GM12878 (cell line): ENCODE measurements at regions not wholly inside any gene's neighbourhood (a gene's known extent, or its start where the extent isn't known, plus 50 kb on each side); places are given as distances from the start of the nearest gene placed in this dataset.

Experiments
- ATAC-seq: fragments of 200-7000 bp; cut with Tn5 transposase; 3 replicates; pipeline ENCODE4 v1.9.1; 2020; ENCODE audit warnings: mild to moderate bottlenecking, moderate library complexity
- BruUV-seq: library from RNA; stranded (reverse); fragments of 400-500 nt; replicated peaks from 2 replicates; lab custom pipeline; 2021; lab: Mats Ljungman, UMichigan
- CTCF ChIA-PET: fragments of 300-600 bp; sonication (Branson Sonifier 250); formaldehyde crosslinking; extraction: SDS; loops from one replicate; lab custom pipeline; 2021; ENCODE audit warnings: inconsistent platforms; lab: Yijun Ruan, JAX
- POLR2A ChIA-PET: fragments of 350-600 bp; formaldehyde crosslinking; extraction: SDS; loops from one replicate; lab custom pipeline; 2021; ENCODE audit warnings: inconsistent platforms; lab: Charles Lee
- RAD21 ChIA-PET: fragments of 300-600 bp; sonication (Branson Sonifier 250); formaldehyde crosslinking; loops from one replicate; lab custom pipeline; 2023; ENCODE audit warnings: antibody characterized with exemption; ENCODE audit not compliant: unreplicated experiment; lab: Charles Lee
- SMC1A ChIA-PET: fragments of 300-600 bp; sonication (Branson Sonifier 250); formaldehyde crosslinking; loops from one replicate; lab custom pipeline; 2023; ENCODE audit not compliant: unreplicated experiment, uncharacterized antibody; lab: Charles Lee
- DNase-seq: peaks from one replicate; pipeline ENCODE4 v3.0.0-alpha.2; 2011; ENCODE audit warnings: low read depth, low spot score
- FAIRE-seq: peaks from 3 replicates; lab custom pipeline; 2011; peaks lifted over from hg19 to GRCh38; lab: Jason Lieb, UNC
- H2AFZ ChIP-seq: 2 replicates; pipeline ENCODE4 v1.6.0; 2011; ENCODE audit warnings: low read depth, low read length, control low read depth; ENCODE audit not compliant: control insufficient read depth
- H3K27ac ChIP-seq: 2 replicates; pipeline ENCODE4 v1.5.1; 2011; ENCODE audit warnings: control low read depth; ENCODE audit not compliant: control insufficient read depth, insufficient read depth
- H3K27me3 ChIP-seq, 2 experiments: replicated peaks in 1 of 2; 2 replicates each; pipeline versions ENCODE4 v1.6.0 to v1.6.1; 2011; ENCODE audit warnings: low read length in 1 of 2; ENCODE audit not compliant: control insufficient read depth in 2 of 2, insufficient read depth in 2 of 2
- H3K36me3 ChIP-seq, 2 experiments: 2 replicates each; pipeline ENCODE4 v1.5.1; 2011; ENCODE audit warnings: low read length in 1 of 2; ENCODE audit not compliant: control insufficient read depth in 2 of 2, insufficient read depth in 2 of 2
- H3K4me1 ChIP-seq: 2 replicates; pipeline ENCODE4 v1.6.1; 2011; ENCODE audit warnings: mild to moderate bottlenecking, low read length, moderate library complexity, mixed read lengths; ENCODE audit not compliant: control insufficient read depth, insufficient read depth
- H3K4me2 ChIP-seq: 2 replicates; pipeline ENCODE4 v1.6.0; 2011; ENCODE audit warnings: control low read depth; ENCODE audit not compliant: control insufficient read depth, insufficient read depth
- H3K4me3 ChIP-seq: fragments of 200-600 bp; sonication (generic); 2 replicates; pipeline ENCODE4 v1.5.1; 2016
- H3K79me2 ChIP-seq: 2 replicates; pipeline ENCODE4 v1.6.0; 2011; ENCODE audit warnings: low read length; ENCODE audit not compliant: control insufficient read depth, insufficient read depth
- H3K9ac ChIP-seq: 2 replicates; pipeline ENCODE4 v1.8.0; 2011; ENCODE audit warnings: low read length, control low read depth, mixed read lengths; ENCODE audit not compliant: control insufficient read depth, insufficient read depth
- H3K9me3 ChIP-seq: replicated peaks from 3 replicates; pipeline ENCODE4 v1.5.1; 2011; ENCODE audit warnings: mild to moderate bottlenecking, low read length; ENCODE audit not compliant: control insufficient read depth, insufficient read depth
- H4K20me1 ChIP-seq: 2 replicates; pipeline ENCODE4 v1.6.0; 2011; ENCODE audit not compliant: control insufficient read depth, insufficient read depth
- BCL11A ChIP-seq: IDR thresholded peaks from 2 replicates; pipeline ENCODE4 v1.6.1; 2011; ENCODE audit warnings: low read depth, low read length
- BMI1 ChIP-seq: fragments of 450-650 bp; IDR thresholded peaks from 2 replicates; pipeline ENCODE4 v1.6.1; 2016; ENCODE audit warnings: mild to moderate bottlenecking, moderate library complexity, borderline replicate concordance
- DPF2 ChIP-seq: fragments of 450-650 bp; IDR thresholded peaks from 2 replicates; pipeline ENCODE4 v1.6.1; 2017; ENCODE audit warnings: mild to moderate bottlenecking
- E4F1 ChIP-seq: fragments of 450-650 bp; IDR thresholded peaks from 2 replicates; pipeline ENCODE4 v1.6.1; 2018; ENCODE audit warnings: borderline replicate concordance, mild to moderate bottlenecking; ENCODE audit not compliant: partially characterized antibody
- ETV6 ChIP-seq, 2 experiments: fragments of 450-650 bp in 1 of 2; IDR thresholded peaks in 1 of 2; conservative IDR thresholded peaks in 1 of 2; 2 replicates each; pipeline ENCODE4 v1.6.1; 2014; ENCODE audit warnings: antibody characterized with exemption in 1 of 2, borderline replicate concordance in 1 of 2, low read depth in 1 of 2, mild to moderate bottlenecking in 1 of 2, moderate library complexity in 1 of 2
- GABPA ChIP-seq: IDR thresholded peaks from 2 replicates; pipeline ENCODE4 v1.6.1; 2014; ENCODE audit warnings: antibody characterized with exemption, low read depth, mild to moderate bottlenecking, inconsistent platforms
- GATAD2B ChIP-seq: fragments of 450-650 bp; conservative IDR thresholded peaks from 2 replicates; pipeline ENCODE4 v1.6.1; 2017; ENCODE audit warnings: low read depth, mild to moderate bottlenecking, moderate library complexity
- RCOR1 ChIP-seq: conservative IDR thresholded peaks from 2 replicates; pipeline ENCODE4 v1.6.1; 2012; ENCODE audit warnings: low read depth, low read length, improper control_type of control experiment
- SRF ChIP-seq, 2 experiments: IDR thresholded peaks; 2 replicates each; pipeline ENCODE4 v1.6.1; 2011; ENCODE audit warnings: low read depth in 2 of 2, low read length in 2 of 2, mild to moderate bottlenecking in 1 of 2, moderate library complexity in 1 of 2
- SUPT20H ChIP-seq: IDR thresholded peaks from 2 replicates; pipeline ENCODE4 v1.6.1; 2011; ENCODE audit warnings: low read depth, mild to moderate bottlenecking, low read length, moderate library complexity, borderline replicate concordance; ENCODE audit not compliant: control insufficient read depth
- TCF12 ChIP-seq: IDR thresholded peaks from 2 replicates; pipeline ENCODE4 v1.6.1; 2011; ENCODE audit warnings: low read depth, mild to moderate bottlenecking, low read length
- ZBTB4 ChIP-seq: fragments of 450-650 bp; formaldehyde crosslinking; IDR thresholded peaks from 2 replicates; pipeline ENCODE4 v1.4.0; 2022; ENCODE audit warnings: mild to moderate bottlenecking, moderate library complexity
- in situ Hi-C: fragments of 300-500 bp; cut with MboI; formaldehyde crosslinking; loops from 9 replicates; pipeline ENCODE4 v1.14.3; 2018; ENCODE audit warnings: mixed read lengths
- intact Hi-C: fragments of 100-400 bp; cut with micrococcal nuclease; formaldehyde crosslinking; loops from one replicate; pipeline ENCODE4 v1.14.2; 2022; ENCODE audit not compliant: unreplicated experiment

GRCh38 chr3:70832834-70833205 is 520.4 kb upstream of the MDFIC2 start:
- no peaks in the 10 kb centered on the region for H3K9me3 ChIP-seq
- H2AFZ ChIP-seq, result no peak overlapping the region
- no peaks in the 10 kb centered on the region for H4K20me1 ChIP-seq
- TF ChIP-seq ETV6 (conservative IDR thresholded peaks at IDR 0.05 in 1 of 2, IDR thresholded peaks at IDR 0.05 in 1 of 2; ENCODE audit: borderline replicate concordance in 1 of 2, low read depth in 1 of 2) (no peak), SRF (IDR thresholded peaks at IDR 0.05; ENCODE audit: low read depth in 2 of 2, low read length in 2 of 2) (no peak), ZBTB4 (CRISPR knock-in tag) (no peak), BCL11A (no peak), GABPA (no peak), TCF12 (no peak), RCOR1 (no peak), DPF2 (no peak), E4F1 (no peak), GATAD2B (no peak), SUPT20H (no peak), BMI1 (no peak)
- TF ChIP-seq, all 136 proteins: peak for 0
- Histone ChIP-seq H3K9ac (no peak overlapping the region), H3K4me3 (no peak overlapping the region), H3K27me3 (no peaks in the 10 kb centered on the region), H3K4me1 (no peaks in the 10 kb centered on the region), H3K4me2 (no peak overlapping the region), H3K36me3 (no peaks in the 10 kb centered on the region), H3K79me2 (no peaks in the 10 kb centered on the region), H3K27ac (no peak overlapping the region)
- no TSS peak for BruUV-seq
- CTCF ChIA-PET, result no interaction called here
- no peak for DNase-seq
- in situ Hi-C loops (no loop called here), intact Hi-C loops (no loop called here)
- POLR2A ChIA-PET, result no interaction called here
- FAIRE-seq, result no peak
- SMC1A ChIA-PET, result no interaction called here
- RAD21 ChIA-PET, result no interaction called here
- ATAC-seq, result no peak
